HEK293 (cell line): ENCODE measurements at regions not wholly inside any gene's neighbourhood (a gene's known extent, or its start where the extent isn't known, plus 50 kb on each side); places are given as distances from the start of the nearest gene placed in this dataset.

Experiments used
- CTCF ChIA-PET: fragments of 350-600 bp; formaldehyde crosslinking; extraction: SDS; loops from one replicate; lab custom pipeline; 2021; ENCODE audit warnings: antibody characterized with exemption; lab: Yijun Ruan, JAX
- POLR2A ChIA-PET: fragments of 300-600 bp; formaldehyde crosslinking; extraction: SDS; loops from one replicate; lab custom pipeline; 2020; ENCODE audit warnings: antibody characterized with exemption, inconsistent platforms; lab: Yijun Ruan, JAX
- H3K27ac ChIP-seq: fragments of 200-500 bp; sonication (Bioruptor generic); 2 replicates; pipeline ENCODE4 v1.5.1; 2014; ENCODE audit warnings: low read depth, low read length, control low read depth, inconsistent platforms; ENCODE audit errors: extremely low read depth
- H3K36me3 ChIP-seq, 2 experiments: fragments of 200-500 bp in 1 of 2; sonication (Bioruptor generic) in 1 of 2; 1 replicate in 1 of 2; 2 replicates in 1 of 2; pipeline ENCODE4 v1.5.1; 2014 to 2017; ENCODE audit warnings: inconsistent platforms in 2 of 2, low read length in 2 of 2; ENCODE audit not compliant: control insufficient read depth in 2 of 2, insufficient read depth in 1 of 2
- H3K4me1 ChIP-seq: fragments of 200-500 bp; sonication (Bioruptor generic); 2 replicates; pipeline ENCODE4 v1.5.1; 2014; ENCODE audit warnings: mild to moderate bottlenecking, low read length, inconsistent platforms; ENCODE audit not compliant: control insufficient read depth, insufficient read depth
- H3K4me3 ChIP-seq: 2 replicates; pipeline ENCODE4 v1.5.1; 2011; ENCODE audit warnings: low read depth, mild to moderate bottlenecking, control low read depth, low read length, moderate library complexity
- H3K9me3 ChIP-seq: fragments of 200-500 bp; sonication (Bioruptor generic); 2 replicates; pipeline ENCODE4 v1.5.1; 2014; ENCODE audit warnings: low read depth, low read length, inconsistent platforms; ENCODE audit not compliant: control insufficient read depth, insufficient read depth
- HIC1 ChIP-seq: fragments of 450-650 bp; formaldehyde crosslinking; IDR thresholded peaks from 2 replicates; pipeline ENCODE4 v1.5.1; 2016; ENCODE audit warnings: missing biosample characterization, missing genetic modification characterization
- KLF8 ChIP-seq: fragments of 450-650 bp; formaldehyde crosslinking; IDR thresholded peaks from 2 replicates; pipeline ENCODE4 v1.5.1; 2016; ENCODE audit warnings: missing biosample characterization, missing genetic modification characterization
- MYNN ChIP-seq: fragments of 450-650 bp; formaldehyde crosslinking; IDR thresholded peaks from 2 replicates; pipeline ENCODE4 v1.5.1; 2016; ENCODE audit warnings: missing biosample characterization, missing genetic modification characterization, borderline replicate concordance
- OSR2 ChIP-seq: fragments of 450-650 bp; formaldehyde crosslinking; IDR thresholded peaks from 2 replicates; pipeline ENCODE4 v1.5.1; 2016; ENCODE audit warnings: missing biosample characterization, missing genetic modification characterization
- OVOL3 ChIP-seq: fragments of 450-650 bp; formaldehyde crosslinking; IDR thresholded peaks from 2 replicates; pipeline ENCODE4 v1.5.1; 2016; ENCODE audit warnings: missing biosample characterization, missing genetic modification characterization
- PATZ1 ChIP-seq: fragments of 450-650 bp; formaldehyde crosslinking; IDR thresholded peaks from 2 replicates; pipeline ENCODE4 v1.5.1; 2016; ENCODE audit warnings: missing biosample characterization, missing genetic modification characterization
- SP3 ChIP-seq: fragments of 450-650 bp; formaldehyde crosslinking; IDR thresholded peaks from 2 replicates; pipeline ENCODE4 v1.5.1; 2016; ENCODE audit warnings: missing biosample characterization, missing genetic modification characterization
- ZBTB1 ChIP-seq: fragments of 450-650 bp; formaldehyde crosslinking; IDR thresholded peaks from 2 replicates; pipeline ENCODE4 v1.5.1; 2016; ENCODE audit warnings: missing biosample characterization, missing genetic modification characterization
- ZBTB48 ChIP-seq: fragments of 450-650 bp; formaldehyde crosslinking; IDR thresholded peaks from 2 replicates; pipeline ENCODE4 v1.5.1; 2016; ENCODE audit warnings: missing biosample characterization, missing genetic modification characterization
- ZBTB49 ChIP-seq: fragments of 450-650 bp; formaldehyde crosslinking; IDR thresholded peaks from 2 replicates; pipeline ENCODE4 v1.5.1; 2016; ENCODE audit warnings: missing biosample characterization, missing genetic modification characterization, low read depth
- ZEB2 ChIP-seq: fragments of 450-650 bp; formaldehyde crosslinking; IDR thresholded peaks from 2 replicates; pipeline ENCODE4 v1.5.1; 2016; ENCODE audit warnings: missing biosample characterization, missing genetic modification characterization
- ZFP41 ChIP-seq: fragments of 450-650 bp; formaldehyde crosslinking; IDR thresholded peaks from 2 replicates; pipeline ENCODE4 v1.5.1; 2016; ENCODE audit warnings: missing biosample characterization, missing genetic modification characterization, borderline replicate concordance
- ZIC2 ChIP-seq: fragments of 450-650 bp; formaldehyde crosslinking; IDR thresholded peaks from 2 replicates; pipeline ENCODE4 v1.5.1; 2016; ENCODE audit warnings: missing biosample characterization, missing genetic modification characterization
- ZNF10 ChIP-seq: fragments of 450-650 bp; formaldehyde crosslinking; IDR thresholded peaks from 2 replicates; pipeline ENCODE4 v1.5.1; 2017; ENCODE audit warnings: missing biosample characterization, missing genetic modification characterization
- ZNF24 ChIP-seq: fragments of 450-650 bp; formaldehyde crosslinking; IDR thresholded peaks from 2 replicates; pipeline ENCODE4 v1.5.1; 2016; ENCODE audit warnings: missing biosample characterization, missing genetic modification characterization
- ZNF292 ChIP-seq: fragments of 450-650 bp; formaldehyde crosslinking; IDR thresholded peaks from 2 replicates; pipeline ENCODE4 v1.5.1; 2016; ENCODE audit warnings: low read depth, missing biosample characterization, missing genetic modification characterization, borderline replicate concordance
- ZNF37A ChIP-seq: fragments of 450-650 bp; IDR thresholded peaks from 2 replicates; pipeline ENCODE4 v1.5.1; 2018; ENCODE audit warnings: missing biosample characterization, missing genetic modification characterization
- ZNF48 ChIP-seq: fragments of 450-650 bp; formaldehyde crosslinking; IDR thresholded peaks from 2 replicates; pipeline ENCODE4 v1.5.1; 2016; ENCODE audit warnings: missing biosample characterization, missing genetic modification characterization
- ZNF529 ChIP-seq: fragments of 450-650 bp; formaldehyde crosslinking; IDR thresholded peaks from 2 replicates; pipeline ENCODE4 v1.5.1; 2017; ENCODE audit warnings: missing genetic modification characterization, missing biosample characterization; ENCODE audit not compliant: insufficient replicate concordance
- ZNF555 ChIP-seq: fragments of 450-650 bp; formaldehyde crosslinking; conservative IDR thresholded peaks from 2 replicates; pipeline ENCODE4 v1.5.1; 2017; ENCODE audit warnings: missing biosample characterization, mild to moderate bottlenecking, missing genetic modification characterization, inconsistent platforms
- ZNF610 ChIP-seq: fragments of 450-650 bp; formaldehyde crosslinking; IDR thresholded peaks from 2 replicates; pipeline ENCODE4 v1.5.1; 2016; ENCODE audit warnings: missing biosample characterization, missing genetic modification characterization, borderline replicate concordance
- ZNF629 ChIP-seq: fragments of 450-650 bp; formaldehyde crosslinking; IDR thresholded peaks from 2 replicates; pipeline ENCODE4 v1.5.1; 2017; ENCODE audit warnings: missing biosample characterization, missing genetic modification characterization
- ZNF830 ChIP-seq: fragments of 450-650 bp; IDR thresholded peaks from 2 replicates; pipeline ENCODE4 v1.5.0; 2018; ENCODE audit warnings: missing biosample characterization, missing genetic modification characterization, low read depth, mild to moderate bottlenecking, moderate library complexity
- ZSCAN5A ChIP-seq: fragments of 450-650 bp; formaldehyde crosslinking; IDR thresholded peaks from 2 replicates; pipeline ENCODE4 v1.5.1; 2016; ENCODE audit warnings: missing biosample characterization, missing genetic modification characterization
- ZXDB ChIP-seq: fragments of 450-650 bp; formaldehyde crosslinking; IDR thresholded peaks from 2 replicates; pipeline ENCODE4 v1.5.1; 2016; ENCODE audit warnings: missing biosample characterization, missing genetic modification characterization

- no peak overlapping the region for H3K4me3 ChIP-seq
- H3K4me1 ChIP-seq: no peaks in the 10 kb centered on the region
- no peak for TF ChIP-seq ZEB2 (tag by site-specific recombination)
- TF ChIP-seq ZNF10 (tag by site-specific recombination): no peak
- no peak for TF ChIP-seq ZNF24 (tag by site-specific recombination)
- TF ChIP-seq HIC1 (tag by site-specific recombination): no peak
- no peak for TF ChIP-seq PATZ1
- no peak for TF ChIP-seq ZBTB1 (tag by site-specific recombination)
- TF ChIP-seq ZIC2 (tag by site-specific recombination): no peak
- no peak for TF ChIP-seq ZNF629 (tag by site-specific recombination)
- TF ChIP-seq ZNF529 (tag by site-specific recombination): no peak
- no peak for TF ChIP-seq ZSCAN5A (tag by site-specific recombination)
- TF ChIP-seq MYNN: no peak
- CTCF ChIA-PET: interaction anchor here (1.3 kb wide), 1 partner anchor 348 kb away, joined by 4 read pairs; no protein-coding TSS in a partner anchor
- H3K9me3 ChIP-seq: no peaks in the 10 kb centered on the region
- no peaks in the 10 kb centered on the region for H3K36me3 ChIP-seq
- POLR2A ChIA-PET: no interaction called here
- H3K27ac ChIP-seq: no peak overlapping the region
Observed at GRCh38 chr4:38411981-38412536, 251.9 kb upstream of the KLF3 start.

- TF ChIP-seq ZNF48 (no peak), ZBTB49 (tag by site-specific recombination) (no peak), ZNF830 (no peak), ZNF292 (tag by site-specific recombination) (no peak), ZXDB (tag by site-specific recombination) (no peak), ZFP41 (tag by site-specific recombination) (no peak), SP3 (no peak), ZNF555 (tag by site-specific recombination) (no peak), KLF8 (tag by site-specific recombination) (no peak), OSR2 (no peak), ZBTB48 (no peak), ZNF37A (tag by site-specific recombination) (no peak), OVOL3 (tag by site-specific recombination) (no peak), ZNF610 (tag by site-specific recombination) (no peak)
- no peaks in the 10 kb centered on the region for H3K4me1 ChIP-seq
- H3K27ac ChIP-seq: no peak overlapping the region
- no peaks in the 10 kb centered on the region for H3K36me3 ChIP-seq
- POLR2A ChIA-PET: no interaction called here
- no peaks in the 10 kb centered on the region for H3K9me3 ChIP-seq
- CTCF ChIA-PET: no interaction called here
- H3K4me3 ChIP-seq: no peak overlapping the region
Observed at GRCh38 chr4:38413524-38414341, 250.3 kb upstream of the KLF3 start.
